Stimulated activated CD4-positive, alpha-beta T cell treated with anti-CD3 and anti-CD28 coated beads, Interleukin-4, amount 100 ng/mL, for 24 hours (primary cell): ENCODE measurements at regions not wholly inside any gene's neighbourhood (a gene's known extent, or its start where the extent isn't known, plus 50 kb on each side); places are given as distances from the start of the nearest gene placed in this dataset.

Experiments
- DNase-seq: peaks from one replicate; pipeline ENCODE4 v3.0.0-alpha.2; 2020

DNA sequence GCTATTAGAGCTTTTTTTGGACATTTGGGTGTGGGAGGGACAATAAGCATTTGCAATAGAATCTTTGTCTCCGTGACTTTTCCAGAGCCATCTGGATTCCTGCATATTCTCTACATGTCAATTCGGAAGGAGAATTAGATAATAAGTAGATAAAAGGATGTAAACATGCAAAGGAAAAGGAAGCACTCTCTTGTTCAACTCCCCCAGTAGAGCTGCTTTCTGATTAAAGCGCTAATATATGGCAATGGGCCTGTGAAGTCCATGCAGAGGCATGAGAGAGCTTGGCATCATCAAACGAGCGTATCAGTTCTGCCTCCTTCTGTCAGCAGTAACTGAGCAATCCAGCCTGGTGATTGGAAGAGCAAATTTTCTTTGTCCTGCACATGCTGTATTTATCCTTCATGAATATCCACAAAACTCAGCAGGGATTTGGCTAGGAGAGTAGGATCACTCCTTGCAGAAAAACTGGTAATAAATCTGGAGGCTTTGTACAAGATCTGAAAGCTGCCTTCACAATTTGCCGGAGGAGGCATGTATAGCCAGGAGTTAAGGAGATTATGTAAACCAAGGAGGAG lies 1752.9 kb downstream of the MAT2B start:
- DNase-seq: no peak

- DNase-seq: no peak
Observed at GRCh38 chr5:165260426-165260825, 1755.0 kb downstream of the MAT2B start.

GRCh38 chr5:165263536-165263935 lies 1758.1 kb downstream of the MAT2B start:
- DNase-seq: no peak

DNA sequence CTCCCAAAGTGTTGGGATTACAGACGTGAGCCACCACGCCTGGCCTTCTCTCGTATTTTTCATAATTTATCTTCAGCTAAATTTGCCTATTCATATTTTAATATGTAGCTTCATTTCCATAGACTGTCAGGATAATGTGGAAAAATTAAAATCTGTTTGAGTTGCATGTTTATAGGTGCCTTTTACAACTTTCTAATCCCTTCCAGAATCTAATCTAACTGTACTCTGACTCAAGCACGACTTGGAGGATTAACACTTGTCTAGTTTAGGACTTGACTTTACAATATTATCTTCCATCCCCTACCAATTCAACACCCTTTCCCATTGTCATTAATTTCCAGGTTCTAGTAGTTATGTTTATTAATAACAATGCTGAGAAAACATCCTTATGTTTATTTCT lies 1761.5 kb downstream of the MAT2B start:
- DNase-seq: no peak

GRCh38 chr5:165272436-165272835 lies 1767.0 kb downstream of the MAT2B start:
- DNase-seq: no peak

DNA sequence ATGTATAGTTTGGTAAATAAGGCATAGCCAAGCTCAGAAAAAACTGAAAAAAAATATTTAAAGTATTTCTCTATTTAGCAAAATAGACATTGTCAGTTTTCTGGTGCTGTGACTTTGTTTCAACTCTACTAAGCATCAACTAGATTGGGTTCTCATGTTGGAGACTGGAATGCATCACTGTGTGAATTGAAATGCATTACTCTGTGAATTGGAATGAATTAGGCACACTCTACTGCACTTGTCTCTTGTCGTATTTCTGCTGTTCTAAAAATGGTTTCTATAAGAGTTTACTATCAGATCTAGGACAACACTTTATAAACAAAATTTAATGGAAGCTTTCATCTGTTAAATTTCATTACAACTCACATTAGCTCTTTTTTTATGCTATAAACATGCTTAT lies 1772.2 kb downstream of the MAT2B start:
- no peak for DNase-seq

DNA sequence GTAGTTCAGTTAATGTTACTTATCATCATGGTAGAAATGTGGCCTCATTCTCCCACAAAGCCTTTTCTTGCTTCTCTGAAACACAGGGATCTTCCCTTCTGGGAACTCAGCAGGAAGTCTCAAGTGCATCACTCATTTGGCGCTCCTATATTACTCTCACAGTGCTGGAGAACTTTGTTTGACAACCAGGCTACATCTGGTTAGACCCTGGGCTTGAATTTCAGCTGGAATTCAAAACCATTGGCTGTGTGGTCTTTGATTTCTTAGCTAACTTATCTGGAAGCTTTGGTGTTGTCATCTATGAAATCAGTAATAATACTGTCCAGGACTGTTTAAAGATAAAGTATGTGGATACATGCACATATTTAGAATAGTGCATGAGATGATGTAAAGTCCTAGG lies 1777.1 kb downstream of the MAT2B start:
- no peak for DNase-seq

DNA sequence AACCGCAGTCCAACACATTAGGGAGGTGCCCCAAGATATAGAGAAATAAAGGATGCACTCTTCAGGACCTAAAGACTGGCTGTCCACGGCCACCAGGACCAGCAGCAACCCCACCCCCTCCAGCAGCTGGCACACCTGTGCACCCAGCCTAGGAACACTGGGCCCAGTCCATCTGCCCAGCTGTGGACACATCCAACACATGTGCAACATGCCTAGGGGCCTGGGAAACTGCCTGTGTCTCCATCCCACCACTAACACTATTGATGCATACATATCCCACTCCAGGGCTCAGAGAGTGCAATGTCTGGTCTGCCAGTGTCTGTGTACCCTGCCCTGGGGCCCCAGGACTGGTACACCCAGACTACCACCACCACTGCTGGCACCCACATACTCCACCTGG lies 1781.3 kb downstream of the MAT2B start:
- no peak for DNase-seq

DNA sequence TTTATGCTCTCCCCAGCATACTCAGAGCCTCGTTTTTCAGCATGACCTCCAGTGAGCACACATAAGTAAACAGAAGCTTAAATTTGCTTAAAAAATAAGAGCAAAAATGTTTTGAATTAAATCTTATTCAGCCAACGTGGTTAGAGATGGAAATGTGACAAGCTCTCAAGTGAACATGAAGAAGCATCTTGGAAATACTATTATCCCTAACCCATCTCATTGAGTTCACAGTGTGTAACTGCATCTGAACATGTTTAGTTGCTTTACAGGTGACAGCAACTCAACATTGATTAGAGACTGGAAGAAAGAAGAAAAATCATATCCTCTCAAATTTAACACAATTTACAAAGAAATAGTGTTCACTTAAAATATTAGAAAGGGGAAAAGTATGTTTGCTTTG lies 1785.1 kb downstream of the MAT2B start:
- no peak for DNase-seq

DNA sequence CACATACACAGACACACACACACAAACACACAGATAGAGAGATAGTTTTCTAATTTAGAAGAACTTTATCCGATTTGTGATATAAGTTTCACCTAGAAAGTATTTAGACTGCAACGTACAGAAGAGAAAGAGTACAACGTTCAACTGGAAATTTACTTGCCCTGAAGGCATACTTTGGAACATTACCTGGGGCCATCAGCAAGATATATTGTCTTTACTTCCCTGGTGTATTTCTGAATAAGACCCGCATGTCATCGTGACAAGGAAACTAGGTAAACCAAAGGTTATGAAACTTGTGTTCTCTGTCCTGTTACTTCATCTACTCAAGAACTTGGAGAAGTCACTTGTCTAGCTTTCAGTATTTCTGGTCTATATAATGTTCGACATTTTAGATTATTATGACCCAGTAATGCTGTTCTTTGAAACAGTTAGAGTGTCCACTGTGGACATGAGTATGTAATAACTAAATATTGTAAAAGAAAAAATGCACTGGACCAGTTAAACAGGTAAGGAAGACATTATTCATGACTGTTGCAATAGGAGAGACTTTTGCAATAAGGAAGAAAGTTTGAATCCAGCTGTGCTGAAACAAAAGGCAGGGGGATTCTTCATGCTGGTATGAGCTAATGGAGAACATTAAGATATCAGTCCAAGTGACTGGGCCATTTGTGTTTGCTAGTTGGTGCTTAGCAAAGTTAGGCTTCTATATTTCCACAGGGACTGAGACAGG lies 1791.1 kb downstream of the MAT2B start:
- no peak for DNase-seq

DNA sequence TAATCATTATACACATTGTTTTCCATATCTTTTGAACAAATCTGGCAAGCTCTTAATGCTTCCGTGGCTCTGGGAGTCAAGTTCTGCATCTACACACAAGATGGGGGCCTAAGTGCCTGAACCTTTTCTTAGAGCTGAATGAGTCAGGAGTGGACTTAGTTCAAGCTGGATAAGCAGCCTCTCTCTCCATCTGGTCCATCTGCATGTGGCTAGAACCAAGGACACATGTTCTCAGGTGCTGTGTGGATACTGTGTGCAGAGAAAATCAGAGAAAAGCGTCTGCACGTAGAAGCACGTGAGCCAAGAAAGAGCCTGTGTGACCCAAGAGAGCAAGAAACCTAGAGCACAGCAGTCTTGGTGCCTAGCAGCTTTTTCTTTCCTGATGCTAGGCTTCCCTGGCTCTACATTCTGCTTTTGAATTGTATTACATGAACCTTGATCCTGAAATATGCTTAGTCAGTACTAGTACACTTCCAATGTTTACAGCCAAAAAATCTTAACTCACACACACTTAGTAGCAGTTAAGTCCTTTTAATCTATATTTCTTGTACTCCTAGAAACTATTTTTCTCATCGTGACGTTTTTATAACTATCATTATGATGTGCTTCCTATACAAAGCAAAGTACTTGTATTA lies 1798.9 kb downstream of the MAT2B start:
- DNase-seq: no peak

DNA sequence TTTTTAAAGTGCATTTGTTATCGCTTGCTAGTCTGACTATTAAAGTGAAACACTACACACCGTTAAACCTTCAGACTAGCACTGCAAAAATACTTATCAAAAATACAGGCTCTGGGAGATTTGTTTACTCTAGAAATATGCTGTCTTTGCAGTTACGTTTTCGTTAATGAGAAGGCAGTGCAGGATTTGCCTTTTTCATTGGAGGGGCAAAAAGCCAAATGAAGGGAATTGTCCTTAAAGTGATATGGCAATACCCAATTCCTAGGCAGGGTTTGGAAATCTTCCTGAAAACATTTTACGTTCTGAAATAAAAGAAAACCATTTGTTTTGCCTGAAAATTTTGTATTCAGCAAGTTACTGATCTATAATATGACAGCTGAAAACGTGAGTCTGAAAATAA lies 1800.2 kb downstream of the MAT2B start:
- no peak for DNase-seq

GRCh38 chr5:165309446-165309845 lies 1804.0 kb downstream of the MAT2B start:
- DNase-seq: no peak

DNA sequence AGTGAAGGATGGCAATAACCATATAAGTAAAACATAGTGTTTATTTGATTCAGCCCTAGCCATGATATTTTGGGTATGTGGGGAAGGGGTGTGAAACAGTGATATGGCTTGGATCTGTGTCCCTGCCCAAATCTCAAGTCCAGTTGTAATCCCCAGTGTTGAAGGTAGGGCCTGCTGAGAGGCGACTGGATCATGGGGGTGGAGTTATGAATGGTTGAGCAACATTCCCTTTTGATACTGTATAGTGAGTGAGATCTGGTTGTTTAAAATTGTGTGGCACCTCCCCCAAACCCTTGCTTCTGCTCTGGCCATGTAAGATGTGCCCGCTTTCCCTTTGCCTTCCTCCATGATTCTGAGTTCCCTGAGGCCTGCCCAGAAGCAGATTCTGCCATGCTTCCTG lies 1804.6 kb downstream of the MAT2B start:
- no peak for DNase-seq

GRCh38 chr5:165321912-165322311 lies 1816.5 kb downstream of the MAT2B start:
- DNase-seq: no peak

DNA sequence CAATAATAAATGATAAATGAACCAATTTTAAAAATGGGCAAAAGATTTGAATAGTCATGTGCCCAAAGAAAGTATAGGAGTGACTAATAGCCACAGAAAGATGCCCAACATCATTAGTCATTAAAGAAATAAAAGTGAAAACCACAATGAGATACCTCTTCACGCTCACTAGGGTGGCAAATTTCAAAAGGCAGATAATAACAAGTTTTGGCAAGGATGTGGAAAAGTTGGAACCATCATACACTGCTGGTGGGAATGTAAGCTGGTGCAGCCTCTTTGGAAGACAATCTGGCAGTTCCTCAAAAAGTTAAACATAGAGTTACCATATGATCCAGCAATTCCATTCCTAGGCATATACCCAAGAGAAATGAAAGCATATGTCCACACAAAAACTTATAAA lies 1819.8 kb downstream of the MAT2B start:
- no peak for DNase-seq

DNA sequence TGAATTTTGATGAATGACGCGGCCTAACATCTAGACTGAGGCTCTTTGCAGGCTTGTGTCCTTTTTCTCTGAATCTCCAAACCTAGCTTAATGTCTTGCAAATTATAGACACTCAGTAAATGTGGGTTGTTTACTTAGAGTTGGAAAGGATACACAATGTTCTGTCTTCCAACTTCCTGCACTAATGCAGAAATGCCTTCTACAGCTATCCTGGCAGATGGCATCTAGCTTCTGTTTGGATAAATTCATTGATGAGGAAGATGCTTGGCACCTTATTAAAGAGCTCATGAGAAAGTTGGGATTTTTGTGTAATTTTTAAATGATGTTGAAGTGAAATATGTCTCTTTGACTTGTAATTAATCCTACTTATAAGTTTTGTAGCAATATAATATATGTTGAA lies 1822.2 kb downstream of the MAT2B start:
- DNase-seq: no peak

- DNase-seq: no peak
Observed at GRCh38 chr5:165328846-165329245, 1823.4 kb downstream of the MAT2B start.

DNA sequence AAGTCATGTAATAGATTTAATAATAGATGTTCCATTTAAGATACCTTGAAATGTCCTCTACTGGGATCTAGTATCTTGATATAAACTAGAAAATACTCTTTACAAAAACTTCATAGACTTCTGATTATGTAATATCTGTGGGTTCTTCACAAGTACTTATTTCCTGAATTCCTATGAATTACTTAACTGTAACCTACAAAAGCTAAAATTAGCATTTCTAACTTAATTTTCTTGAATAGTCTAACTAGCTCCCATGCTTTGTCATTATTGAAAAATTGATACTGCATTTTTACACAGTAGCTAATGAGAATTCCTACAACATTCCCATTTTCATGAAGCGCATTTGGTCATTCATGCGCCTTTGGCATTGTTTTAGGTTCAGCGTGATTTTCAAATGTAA lies 1828.2 kb downstream of the MAT2B start:
- no peak for DNase-seq

GRCh38 chr5:165334201-165334600 lies 1828.8 kb downstream of the MAT2B start:
- no peak for DNase-seq

GRCh38 chr5:165349735-165350134 lies 1844.3 kb downstream of the MAT2B start:
- DNase-seq: no peak

DNA sequence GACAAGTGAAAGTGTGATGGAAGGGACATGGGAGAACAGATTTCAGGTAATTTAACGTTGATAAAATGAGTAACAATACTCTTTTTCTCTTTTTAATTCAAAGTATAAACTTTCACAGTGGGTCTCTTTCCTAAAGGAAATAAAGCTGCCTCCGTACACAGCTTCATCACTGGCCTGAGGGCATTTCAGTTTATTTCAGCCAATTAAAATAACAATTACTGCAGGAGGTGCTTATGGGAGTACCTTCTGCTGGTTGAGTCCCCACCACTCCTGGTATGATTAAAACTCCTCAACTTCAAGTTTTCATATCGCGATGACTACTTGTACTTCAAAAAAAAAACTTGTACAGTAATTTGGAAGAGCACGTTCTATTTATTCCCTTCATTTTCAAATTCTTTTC lies 1845.9 kb downstream of the MAT2B start:
- DNase-seq: no peak

- no peak for DNase-seq
Observed at GRCh38 chr5:165360366-165360765, 1854.9 kb downstream of the MAT2B start.

DNA sequence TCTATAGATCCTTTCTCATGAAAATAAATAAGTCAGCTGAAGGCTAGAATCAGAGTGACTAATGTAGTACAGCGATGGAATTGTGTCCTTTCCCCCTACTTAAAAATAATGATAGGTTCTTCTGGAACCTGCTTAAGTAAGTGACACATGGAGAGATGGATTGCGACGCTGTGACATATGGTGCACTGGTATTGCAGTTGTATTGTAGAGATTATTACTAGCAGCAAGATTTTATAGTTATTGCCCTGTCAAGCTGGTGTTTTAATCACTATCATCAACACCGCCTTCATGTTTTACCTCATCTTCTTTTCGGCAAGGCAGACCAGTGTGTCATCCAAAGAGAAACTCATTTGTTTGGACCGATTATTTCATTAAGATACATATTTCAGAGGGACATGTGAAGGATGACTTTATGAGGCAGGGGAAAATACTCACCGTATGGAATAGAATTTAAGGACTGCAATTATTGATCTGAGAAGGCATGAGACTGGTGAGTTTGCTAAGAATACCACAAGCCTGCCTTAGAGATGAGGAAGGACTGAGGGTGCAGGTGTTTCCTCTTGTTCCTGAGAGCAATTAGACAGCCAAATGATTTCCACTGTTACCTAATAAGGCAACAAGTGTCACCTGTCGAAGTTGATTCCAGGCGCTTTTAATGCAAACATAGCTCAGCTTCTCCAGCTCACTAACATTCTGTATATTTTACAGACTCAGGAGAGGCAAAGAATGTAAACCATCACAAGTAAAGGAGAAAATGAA lies 1855.5 kb downstream of the MAT2B start:
- DNase-seq: no peak
